Lung microvascular endothelial cell (primary cell): ENCODE measurements at regions not wholly inside any gene's neighbourhood (a gene's known extent, or its start where the extent isn't known, plus 50 kb on each side); places are given as distances from the start of the nearest gene placed in this dataset.

Source experiments
- DNase-seq, 2 donors: peaks; one replicate each; pipeline versions ENCODE4 v3.0.0 to v3.0.0-alpha.2; 2010; ENCODE audit warnings: low read depth in 2 of 2

DNA sequence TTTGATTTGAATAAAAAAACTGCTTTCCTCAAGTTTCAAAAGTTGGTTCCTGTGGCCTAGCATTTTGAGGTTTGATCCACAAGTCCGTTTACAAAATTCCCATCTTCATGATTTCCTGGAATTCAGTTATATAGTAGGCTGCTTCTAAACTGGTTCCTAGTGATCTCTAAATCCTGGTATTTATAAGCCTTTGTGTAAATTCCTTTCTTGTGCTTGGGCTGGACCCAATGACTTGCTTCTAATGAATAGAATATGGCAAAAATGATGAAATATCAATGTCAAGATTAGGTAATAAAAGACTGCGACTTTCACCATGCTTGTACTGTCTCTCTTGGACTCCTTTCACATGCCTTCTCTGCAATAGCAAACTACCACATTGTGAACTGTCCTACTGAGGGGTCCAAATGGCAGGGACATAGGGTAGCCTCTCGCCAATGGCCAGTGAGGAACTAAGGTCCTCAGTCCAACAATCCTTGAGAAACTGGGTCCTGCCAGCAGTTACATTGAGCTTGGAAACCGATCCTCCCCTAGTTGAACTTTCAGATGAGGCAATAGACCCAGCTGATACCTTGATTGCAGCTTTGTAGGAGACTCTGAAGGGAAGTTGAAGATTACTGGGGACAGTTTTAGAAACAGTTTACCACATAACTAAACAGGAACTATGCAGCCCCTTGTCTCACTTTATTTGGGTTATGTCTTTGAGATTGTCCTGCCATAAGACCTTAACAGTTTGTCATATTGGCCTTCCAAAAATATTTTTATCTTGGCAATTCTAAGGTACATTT, 303.9 kb upstream of the TBC1D5 start:
- DNase-seq, result no peak

DNA sequence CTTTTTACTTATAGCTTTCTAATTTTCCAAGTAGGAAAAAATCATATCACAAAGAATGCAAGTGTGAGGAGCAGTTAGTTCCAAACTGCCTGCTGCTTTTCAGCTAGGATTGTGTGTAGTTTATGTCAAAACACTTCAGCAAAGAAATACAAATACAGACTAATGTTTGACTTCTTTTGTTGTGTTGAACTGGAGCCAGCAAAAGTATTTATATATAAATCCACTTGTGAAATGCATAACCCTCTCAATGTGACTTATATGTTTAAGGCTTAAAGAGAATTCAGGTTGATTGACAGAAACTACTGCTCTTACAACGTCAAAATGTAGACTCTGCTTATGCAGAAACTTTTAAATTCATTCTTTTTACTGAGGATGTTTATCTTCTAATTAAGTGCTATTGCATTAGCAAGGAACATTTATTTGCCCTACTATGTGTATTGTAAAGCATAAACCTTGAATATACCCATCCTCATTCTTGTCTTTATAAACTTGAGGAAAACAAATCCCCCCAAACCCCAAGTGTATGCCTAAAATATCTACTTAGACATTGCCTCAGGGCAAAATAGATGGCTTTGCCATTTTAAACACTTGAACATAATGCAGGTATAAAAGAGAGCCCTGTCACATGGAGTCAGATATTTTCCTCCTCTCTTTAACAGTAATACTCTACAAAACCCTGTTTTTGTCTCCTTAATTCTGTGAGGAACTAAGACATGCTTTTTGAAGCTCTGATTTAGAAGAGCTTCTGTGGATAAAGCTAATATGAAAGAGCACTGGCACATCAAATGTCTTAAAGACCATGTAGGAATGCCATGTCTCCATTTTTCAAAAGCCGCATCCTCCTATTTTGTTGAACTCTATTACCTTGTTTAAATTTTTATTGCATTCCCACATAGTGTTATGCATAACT, 302.8 kb upstream of the TBC1D5 start:
- no peak for DNase-seq

DNA sequence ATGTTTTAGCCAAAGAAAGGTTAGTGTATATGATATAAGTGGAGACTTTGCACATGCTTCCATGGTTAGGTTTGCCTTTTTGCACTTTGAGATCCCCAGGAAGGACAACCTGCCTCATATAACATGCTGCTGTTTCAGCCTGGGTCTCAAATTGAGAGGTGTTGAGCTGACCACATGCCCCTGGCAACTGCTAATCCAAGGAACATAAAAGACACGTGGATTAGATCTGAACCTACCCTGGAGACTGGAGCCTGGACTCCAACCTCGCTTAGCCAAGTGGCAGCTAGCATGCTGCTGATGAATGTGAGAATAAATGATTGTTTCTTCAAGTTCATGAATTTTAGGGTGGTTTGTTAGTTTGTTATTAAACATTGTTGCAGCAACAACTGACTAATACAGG, 301.8 kb upstream of the TBC1D5 start:
- DNase-seq, result no peak

DNA sequence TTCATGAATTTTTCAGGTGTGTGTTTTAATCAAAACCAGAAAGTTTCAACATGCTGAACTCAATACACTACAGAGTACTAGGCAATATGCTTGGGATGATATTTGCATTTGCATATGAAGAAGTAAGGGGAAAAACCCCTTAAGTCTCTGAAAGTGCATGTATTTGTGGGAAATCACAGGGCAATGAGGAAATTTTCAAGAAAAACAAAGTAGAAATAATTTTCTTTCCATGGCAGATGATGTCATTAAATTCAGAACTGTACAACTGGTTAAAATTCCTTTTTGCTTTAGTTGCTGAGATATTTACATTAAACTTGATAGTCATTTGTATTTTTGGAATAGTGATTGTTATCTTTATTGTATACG, 294.0 kb upstream of the TBC1D5 start:
- no peak for DNase-seq

DNA sequence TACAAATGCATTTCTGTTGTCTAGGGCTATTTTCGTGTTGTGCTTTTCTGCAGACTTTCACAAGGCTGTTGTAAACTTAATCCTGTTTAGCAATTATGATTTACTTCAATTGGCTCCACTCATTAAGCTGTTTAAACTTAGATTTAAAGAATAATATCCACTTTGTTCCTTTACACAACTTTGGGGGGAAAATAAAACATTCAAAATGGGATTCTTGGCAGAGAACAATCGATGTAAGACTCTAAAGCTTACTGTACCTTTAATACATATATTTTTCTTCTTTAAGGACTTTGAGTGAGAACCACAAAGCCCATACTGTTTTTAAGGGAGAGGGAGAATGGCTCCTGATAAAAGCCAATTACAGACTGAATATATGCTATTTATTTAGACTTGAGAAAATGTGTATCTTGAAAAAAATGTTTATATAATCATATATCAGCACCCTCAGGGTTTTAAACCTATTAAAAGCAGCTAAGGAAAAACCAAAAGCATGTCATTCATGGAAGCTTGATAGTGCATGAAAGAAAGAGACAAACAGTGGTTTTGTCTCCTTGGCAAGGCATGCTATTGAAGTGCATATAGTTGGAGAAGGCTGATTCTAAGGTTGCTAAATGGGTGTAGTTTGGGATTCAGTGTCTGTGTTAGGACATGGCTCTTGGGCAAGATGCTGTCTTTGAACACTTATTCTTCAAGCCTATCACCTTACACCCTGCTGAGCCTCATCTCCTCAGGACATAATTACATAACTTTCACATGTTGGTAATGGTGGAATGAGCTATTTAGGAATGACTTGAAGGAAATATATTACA, 293.4 kb upstream of the TBC1D5 start:
- DNase-seq, result no peak

DNA sequence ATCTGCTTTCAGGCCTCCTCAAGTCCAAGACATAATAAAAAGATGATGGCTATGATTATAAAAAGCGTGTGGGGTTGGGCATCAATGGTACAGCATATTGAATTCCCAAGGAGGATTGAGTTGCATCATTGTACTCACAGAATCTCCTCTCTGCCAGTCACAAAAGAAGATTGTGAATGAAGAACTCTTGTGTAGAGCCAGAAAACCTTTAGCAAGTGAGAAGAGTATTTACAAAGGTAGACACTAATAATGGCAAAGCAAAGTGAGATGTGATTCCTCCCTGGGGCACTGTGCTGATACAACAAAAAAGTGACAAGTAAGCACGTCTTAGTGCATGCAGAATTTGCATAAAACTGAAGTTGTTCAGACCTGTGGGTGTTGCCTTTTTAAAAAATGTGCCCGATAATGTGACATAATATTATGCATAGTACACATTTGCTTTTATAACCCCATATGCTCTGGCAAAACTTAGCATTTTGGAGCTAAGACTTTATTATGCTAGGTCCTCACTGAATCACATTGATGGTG, 291.2 kb upstream of the TBC1D5 start:
- DNase-seq, result no peak

DNA sequence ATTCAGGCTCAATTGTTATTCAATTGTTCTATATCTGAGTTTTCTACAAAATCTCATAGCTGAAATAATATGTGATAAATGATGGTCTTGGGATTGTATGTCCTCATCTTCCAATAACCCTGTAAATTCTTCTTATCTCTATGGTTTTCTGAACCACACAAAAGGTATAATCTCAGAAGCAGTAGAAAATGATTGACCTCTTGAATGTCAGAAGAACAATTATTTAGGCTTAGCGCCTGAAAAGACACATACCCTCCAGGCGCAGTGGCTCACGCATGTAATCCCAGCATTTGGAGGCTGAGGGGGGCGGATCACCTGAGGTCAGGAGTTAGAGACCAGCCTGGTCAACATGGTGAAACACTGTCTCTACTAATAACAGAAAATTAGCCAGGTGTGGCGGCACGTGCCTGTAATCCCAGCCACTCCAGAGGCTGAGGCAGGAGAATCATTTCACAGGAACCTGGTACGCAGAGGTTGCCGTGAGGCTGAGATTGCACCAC, 288.0 kb upstream of the TBC1D5 start:
- DNase-seq, result no peak

DNA sequence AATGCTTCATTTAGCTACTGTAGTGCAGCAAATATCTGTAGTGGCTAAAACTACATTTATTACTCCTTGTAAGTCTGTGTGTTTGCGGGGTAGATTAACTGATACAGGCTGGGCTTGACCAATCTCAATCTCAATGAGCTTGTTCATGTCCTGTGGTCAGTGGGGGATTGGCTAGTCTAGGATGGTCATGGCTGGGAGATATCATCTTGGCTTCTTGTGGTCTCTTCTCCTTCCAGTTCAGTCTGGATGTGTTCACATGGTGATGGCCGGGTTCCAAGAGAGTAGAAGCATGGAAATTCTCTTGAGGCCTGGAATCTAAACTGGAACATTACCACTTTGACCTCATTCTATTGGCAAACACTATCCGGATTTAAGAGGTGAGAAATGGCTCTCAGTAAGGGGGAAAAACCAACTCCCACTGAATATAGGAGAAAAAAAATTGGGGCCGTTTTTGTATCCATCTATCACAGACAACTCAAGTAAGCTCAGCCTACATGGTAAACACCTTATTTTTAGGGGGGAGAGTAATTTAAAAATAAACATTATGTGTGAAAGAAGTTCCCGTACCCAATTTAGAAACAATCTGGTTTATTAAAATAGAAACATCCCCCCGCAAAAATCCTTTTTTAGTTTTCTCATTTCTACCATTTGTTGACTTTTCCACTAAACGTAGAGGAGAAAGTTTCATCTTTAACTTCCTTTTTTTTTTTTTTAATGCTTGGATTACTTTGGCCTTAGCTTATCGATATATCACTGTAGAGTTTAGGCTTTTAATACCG, 284.9 kb upstream of the TBC1D5 start:
- no peak for DNase-seq

DNA sequence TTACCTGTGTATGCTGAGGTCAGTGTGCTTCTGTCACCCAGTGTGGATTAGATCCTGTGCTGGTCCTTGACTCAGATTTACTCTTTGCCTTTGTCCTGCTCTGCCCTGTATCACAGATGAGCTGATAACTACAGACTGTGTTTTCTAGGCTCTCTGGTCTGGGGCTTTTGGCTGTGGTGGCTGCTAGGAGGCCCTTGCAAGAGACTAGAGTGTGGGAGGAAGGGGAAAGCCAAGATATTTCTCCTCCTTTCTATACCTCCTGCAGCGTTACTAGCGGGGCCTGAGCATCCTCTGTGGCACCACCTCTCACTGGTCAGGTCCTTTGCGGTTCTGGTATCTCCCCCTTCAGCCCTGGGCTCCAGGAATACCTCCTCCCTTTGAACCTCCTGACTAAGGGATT, 282.3 kb upstream of the TBC1D5 start:
- DNase-seq, result no peak

DNA sequence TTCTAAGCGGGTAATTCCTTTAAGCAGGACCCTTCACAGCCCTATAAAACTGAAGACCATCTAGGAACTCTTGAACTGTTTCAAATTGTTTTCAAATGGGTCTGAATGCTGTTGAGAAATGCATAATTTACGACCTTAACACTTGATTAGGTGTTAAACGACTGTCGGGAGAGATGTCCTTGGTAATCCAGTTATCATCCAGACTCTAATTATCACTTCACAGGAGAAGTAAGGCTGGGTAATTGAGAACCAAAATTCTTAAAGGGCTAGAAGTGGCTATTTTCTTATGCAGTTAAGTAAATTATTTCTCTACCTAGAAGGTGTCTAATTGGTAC, 276.7 kb upstream of the TBC1D5 start:
- DNase-seq, result no peak

DNA sequence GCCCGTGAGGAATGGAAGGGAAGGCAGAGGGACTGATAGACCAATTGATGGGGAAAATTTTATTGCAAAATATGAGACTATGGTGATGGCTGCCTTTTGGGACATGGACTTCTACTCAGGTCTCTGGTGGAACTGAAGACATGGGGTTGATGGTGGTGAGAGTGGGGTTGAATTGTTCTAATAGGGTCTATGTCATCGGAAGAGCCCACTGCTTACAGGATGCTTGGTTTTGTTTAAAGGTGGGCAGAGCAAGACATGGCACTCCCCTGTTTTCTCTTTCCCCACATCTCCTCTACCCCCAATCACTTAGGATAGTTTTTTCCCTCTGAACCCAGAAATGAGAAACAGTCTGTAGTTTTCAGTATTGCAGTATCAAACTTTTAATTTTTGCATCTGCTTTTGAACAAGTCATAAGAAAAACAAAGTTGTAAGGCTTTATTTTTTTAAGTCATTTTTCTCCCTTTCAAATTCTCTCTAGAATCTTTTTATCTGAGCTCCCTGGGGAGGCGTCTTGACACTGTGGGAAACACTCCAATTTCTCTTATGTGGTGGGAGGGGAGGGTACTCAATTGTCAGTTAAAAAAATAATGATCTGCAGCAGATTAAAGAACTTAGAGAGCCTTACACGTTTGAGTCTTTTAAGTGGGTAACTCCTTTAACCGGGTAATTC, 276.2 kb upstream of the TBC1D5 start:
- DNase-seq, result no peak

DNA sequence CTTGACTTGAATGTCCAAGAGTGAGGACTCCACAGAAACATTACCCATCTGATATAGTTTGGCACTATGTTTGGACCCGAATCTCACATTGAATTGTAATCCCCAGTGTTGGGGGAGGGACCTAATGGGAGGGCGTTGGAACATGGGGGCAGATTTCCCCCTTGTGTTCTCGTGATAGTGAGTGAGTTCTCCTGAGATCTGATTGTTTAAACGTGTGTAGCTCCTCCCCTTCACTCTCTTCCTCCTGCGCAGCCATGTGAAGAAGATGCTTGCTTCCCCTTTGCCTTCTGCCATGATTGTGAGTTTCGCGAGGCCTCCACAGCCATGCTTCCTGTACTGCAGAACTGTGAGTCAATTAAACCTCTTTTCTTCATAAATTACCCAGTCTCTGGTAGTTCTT, 273.9 kb upstream of the TBC1D5 start:
- no peak for DNase-seq

DNA sequence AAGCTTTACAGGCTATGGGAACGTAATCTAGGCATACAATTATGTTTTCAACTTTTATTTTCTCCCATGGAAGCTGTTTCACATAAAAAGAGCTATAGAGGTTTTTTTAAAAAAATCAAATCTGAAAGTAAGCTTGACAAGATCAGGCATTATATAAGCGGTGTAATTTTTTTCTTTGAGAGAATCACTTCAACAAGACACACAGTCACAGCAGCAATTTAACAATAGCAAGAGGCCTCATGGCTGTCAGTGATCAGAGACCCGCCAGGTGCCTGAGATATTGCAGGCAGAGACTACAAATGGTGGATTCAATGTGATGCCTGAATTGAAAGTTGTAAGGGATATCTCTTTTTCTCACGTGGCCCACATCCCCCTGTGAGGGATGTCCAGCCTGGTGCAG, 270.5 kb upstream of the TBC1D5 start:
- no peak for DNase-seq

DNA sequence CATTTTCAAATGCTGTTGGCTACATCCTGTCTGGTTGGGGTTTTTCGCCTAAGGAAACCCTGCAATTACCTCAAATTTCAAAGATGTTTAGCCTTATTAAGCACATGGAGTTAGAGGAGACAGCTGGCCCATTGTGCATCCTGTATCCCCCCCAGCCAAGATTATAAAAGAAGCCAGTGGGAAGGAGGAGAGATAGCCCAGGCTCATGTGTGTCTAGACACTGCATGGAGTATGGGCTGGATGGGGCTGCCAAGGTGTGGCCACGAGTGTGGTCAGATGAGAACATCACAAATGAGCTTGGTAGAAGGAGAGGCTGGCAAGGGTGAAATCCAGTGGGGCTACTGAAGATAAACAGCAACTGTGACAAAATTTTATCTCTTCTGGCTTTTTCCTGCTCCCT, 270.0 kb upstream of the TBC1D5 start:
- DNase-seq, result no peak

DNA sequence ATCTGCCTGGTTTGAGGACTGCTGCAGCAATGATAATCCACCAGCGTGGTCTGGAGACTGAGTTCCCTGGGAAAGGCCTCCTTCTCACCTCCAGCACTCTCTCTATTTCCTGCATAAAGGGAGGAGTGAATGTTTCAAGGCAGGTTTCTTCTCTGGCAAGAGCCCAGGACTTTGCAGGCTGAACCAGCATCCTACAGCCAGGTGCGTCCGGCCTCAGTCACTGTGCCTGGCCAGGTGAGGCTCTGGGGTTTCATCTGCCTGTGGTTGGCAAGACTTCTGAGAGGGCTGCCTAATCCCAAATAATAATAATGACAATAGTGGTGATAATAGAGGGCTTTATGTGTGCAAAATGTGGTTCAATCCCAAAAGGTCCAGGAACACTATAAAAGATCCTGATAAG, 269.0 kb upstream of the TBC1D5 start:
- no peak for DNase-seq

DNA sequence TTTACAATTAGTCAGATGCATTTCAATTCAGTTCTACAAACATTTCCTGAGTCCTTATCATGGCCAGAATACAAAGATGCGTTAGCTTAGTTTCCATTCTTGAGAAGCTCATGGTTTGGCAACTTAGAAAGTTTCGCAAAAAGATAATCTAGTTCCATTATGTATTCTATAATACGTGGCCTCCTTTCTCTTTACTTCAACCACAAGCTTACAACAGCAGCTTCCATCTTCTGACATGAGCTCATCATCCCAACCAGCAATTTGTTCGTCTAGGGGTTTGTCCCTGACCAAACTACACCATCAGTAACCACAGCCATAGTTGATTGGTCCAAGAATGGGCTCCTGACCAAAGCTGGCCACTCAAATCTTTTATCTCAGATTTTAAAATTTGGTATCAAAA, 267.6 kb upstream of the TBC1D5 start:
- no peak for DNase-seq

DNA sequence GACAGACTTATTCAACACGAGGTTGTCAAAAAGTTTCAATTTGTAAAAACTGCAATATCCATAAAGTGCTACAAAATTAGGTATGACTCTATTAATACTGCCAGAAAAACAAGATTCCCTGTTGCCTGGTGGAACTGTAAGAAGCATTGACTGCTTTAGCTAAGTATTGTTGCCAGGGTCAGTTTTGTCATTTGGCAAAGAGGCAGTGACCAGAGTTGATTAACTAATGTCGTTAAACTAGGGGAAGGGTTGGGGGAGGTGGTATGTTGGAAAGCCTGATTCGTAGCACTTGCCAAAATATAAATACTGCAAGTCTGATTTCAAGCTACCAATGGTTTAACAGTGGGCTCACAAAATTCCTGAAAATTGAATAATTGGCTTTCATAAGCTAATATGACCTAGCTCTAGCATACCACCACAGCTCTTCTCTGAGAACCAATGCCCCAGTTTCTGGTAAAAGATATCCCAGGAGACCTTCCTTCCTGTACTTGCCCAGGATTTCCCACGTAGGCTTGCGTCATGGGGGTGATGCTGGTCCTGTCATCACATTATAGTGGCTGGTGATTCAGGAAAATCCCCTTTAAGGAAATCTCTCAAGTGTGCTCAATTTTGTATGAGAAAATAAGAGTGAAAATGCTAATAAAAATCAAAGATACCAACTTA, 266.4 kb upstream of the TBC1D5 start:
- DNase-seq, result no peak

DNA sequence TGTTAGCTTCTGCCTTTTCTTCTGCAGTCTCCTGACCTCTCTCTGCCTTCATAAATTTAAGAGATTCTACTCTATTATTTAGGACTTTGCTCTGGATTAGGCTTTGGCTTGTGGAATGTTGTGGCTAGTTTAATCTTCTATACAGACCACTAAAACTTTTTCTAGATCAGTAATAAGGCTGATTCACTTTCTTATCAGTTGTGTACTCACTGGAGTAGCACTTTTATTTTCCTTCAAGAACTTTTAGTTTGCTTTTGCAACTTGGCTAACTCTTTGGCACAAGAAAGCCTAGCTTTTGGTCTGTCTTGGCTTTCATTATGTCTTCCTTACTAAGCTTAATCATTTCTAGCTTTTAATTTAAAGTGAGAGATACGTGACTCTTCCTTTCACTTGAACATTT, 265.5 kb upstream of the TBC1D5 start:
- no peak for DNase-seq

DNA sequence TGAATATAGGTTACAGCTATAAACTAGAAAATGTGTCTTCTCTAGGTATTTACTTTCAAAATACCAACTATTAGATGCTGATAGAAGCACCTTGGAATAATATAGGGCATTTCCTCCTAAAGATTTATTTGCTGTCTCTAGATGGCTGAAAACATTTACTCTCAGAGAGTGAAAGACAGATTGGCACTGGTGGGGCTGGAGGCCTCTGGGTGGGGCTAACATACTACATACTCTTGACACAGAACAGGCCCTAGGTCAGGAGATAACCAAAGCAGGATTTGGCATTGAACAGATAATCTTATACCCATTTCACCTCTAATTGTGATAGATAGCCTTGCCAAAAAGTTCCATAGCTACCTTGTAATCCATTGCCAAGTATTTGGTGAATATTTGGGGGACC, 253.3 kb upstream of the TBC1D5 start:
- no peak for DNase-seq

DNA sequence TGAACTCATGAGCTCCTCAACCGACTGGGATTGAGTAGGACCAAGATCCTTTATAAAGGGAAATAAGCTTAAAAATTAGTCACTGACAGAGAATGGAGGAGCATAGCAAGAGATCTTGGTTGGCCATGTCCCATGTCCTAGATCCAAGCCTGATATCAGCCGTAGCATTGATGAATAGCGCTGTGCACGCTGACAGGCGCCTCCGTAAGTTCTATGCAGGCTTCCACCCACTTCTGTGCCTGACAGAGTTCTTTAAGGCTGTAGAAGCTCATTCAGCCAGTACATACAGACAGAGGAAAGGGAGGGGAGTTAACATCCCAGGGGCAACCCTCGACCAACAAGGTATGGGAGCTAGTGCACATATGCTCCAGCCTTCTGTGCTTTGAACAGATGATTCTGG, 251.7 kb upstream of the TBC1D5 start:
- no peak for DNase-seq
